HCT116 (cell line): ENCODE measurements at regions not wholly inside any gene's neighbourhood (a gene's known extent, or its start where the extent isn't known, plus 50 kb on each side); places are given as distances from the start of the nearest gene placed in this dataset.

Experiments used
- ATAC-seq: fragments of 200-7000 bp; cut with Tn5 transposase; 2 replicates; pipeline ENCODE4 v1.9.1; 2020; ENCODE audit warnings: mild to moderate bottlenecking, moderate library complexity
- BruUV-seq: library from RNA; stranded (reverse); fragments of 400-500 nt; replicated peaks from 2 replicates; lab custom pipeline; 2021; lab: Mats Ljungman, UMichigan
- CTCF ChIA-PET: fragments of 300-600 bp; sonication (Branson Sonifier 250); formaldehyde crosslinking; loops from one replicate; lab custom pipeline; 2021; ENCODE audit warnings: antibody characterized with exemption; lab: Charles Lee
- POLR2A ChIA-PET: fragments of 300-600, 350-600 bp; sonication (Branson Sonifier 250); formaldehyde crosslinking; loops from one replicate; lab custom pipeline; 2021; ENCODE audit warnings: antibody characterized with exemption; lab: Charles Lee
- RAD21 ChIA-PET, 2 experiments: fragments of 300-600 bp; sonication (Branson Sonifier 250); formaldehyde crosslinking; loops; one replicate each; lab custom pipeline; 2023; ENCODE audit warnings: low total read pairs in 2 of 2; ENCODE audit not compliant: uncharacterized antibody in 2 of 2, unreplicated experiment in 2 of 2, low non-redundant PET in 1 of 2; lab: Charles Lee
- DNase-seq: peaks from one replicate; pipeline ENCODE4 v3.0.0-alpha.2; 2010; ENCODE audit warnings: low read depth, low spot score
- H2AFZ ChIP-seq: fragments of 200-600 bp; shearing (Covaris generic), sonication (generic); 2 replicates; pipeline ENCODE4 v1.6.1; 2017; ENCODE audit warnings: low read depth, mixed run types, mixed read lengths, antibody characterized with exemption, low read length; ENCODE audit not compliant: poor library complexity, severe bottlenecking
- H3K27ac ChIP-seq: 2 replicates; pipeline ENCODE4 v1.5.1; 2012; ENCODE audit warnings: low read depth, low read length
- H3K27me3 ChIP-seq: fragments of 200-600 bp; sonication (generic); 2 replicates; pipeline ENCODE4 v1.6.1; 2016; ENCODE audit warnings: mixed run types, low read length, mixed read lengths; ENCODE audit not compliant: insufficient read depth
- H3K36me3 ChIP-seq, 2 experiments: fragments of 200-500 bp in 1 of 2; fragments of 200-600 bp in 1 of 2; sonication (Bioruptor generic) in 1 of 2; sonication (generic) in 1 of 2; 2 replicates each; pipeline versions ENCODE4 v1.5.1 to v1.6.1; 2014 to 2016; ENCODE audit warnings: low read length in 2 of 2, inconsistent platforms in 1 of 2, mixed read lengths in 1 of 2, mixed run types in 1 of 2; ENCODE audit not compliant: insufficient read depth in 2 of 2, control insufficient read depth in 1 of 2
- H3K4me1 ChIP-seq, 2 experiments: fragments of 200-600 bp in 1 of 2; sonication (generic) in 1 of 2; 2 replicates each; pipeline versions ENCODE4 v1.5.1 to v1.6.1; 2012 to 2017; ENCODE audit warnings: low read length in 2 of 2, inconsistent platforms in 1 of 2, mild to moderate bottlenecking in 1 of 2, mixed read lengths in 1 of 2, mixed run types in 1 of 2, moderate library complexity in 1 of 2; ENCODE audit not compliant: insufficient read depth in 2 of 2, control insufficient read depth in 1 of 2
- H3K4me2 ChIP-seq: fragments of 200-600 bp; sonication (generic); 2 replicates; pipeline ENCODE4 v1.6.1; 2017; ENCODE audit warnings: mixed run types, low read length, mixed read lengths
- H3K4me3 ChIP-seq, 2 experiments: fragments of 200-600 bp in 1 of 2; sonication (generic) in 1 of 2; replicated peaks in 1 of 2; 2 replicates each; pipeline ENCODE4 v1.5.1; 2011 to 2016; ENCODE audit warnings: low read length in 2 of 2, control low read depth in 1 of 2, low read depth in 1 of 2, mild to moderate bottlenecking in 1 of 2, mixed read lengths in 1 of 2, mixed run types in 1 of 2
- H3K79me2 ChIP-seq: fragments of 200-600 bp; sonication (generic); 2 replicates; pipeline ENCODE4 v1.6.1; 2017; ENCODE audit warnings: mild to moderate bottlenecking, mixed run types, low read length, moderate library complexity, mixed read lengths; ENCODE audit not compliant: insufficient read depth
- H3K9ac ChIP-seq: fragments of 200-600 bp; sonication (generic); 2 replicates; pipeline ENCODE4 v1.6.1; 2016; ENCODE audit warnings: low read length, mixed read lengths
- H3K9me2 ChIP-seq: fragments of 200-600 bp; sonication (generic), shearing (Covaris generic); 2 replicates; pipeline ENCODE4 v1.6.1; 2017; ENCODE audit warnings: mixed run types, mild to moderate bottlenecking, moderate library complexity; ENCODE audit not compliant: insufficient read depth
- H3K9me3 ChIP-seq, 2 experiments: fragments of 200-500 bp in 1 of 2; fragments of 200-600 bp in 1 of 2; sonication (Bioruptor generic) in 1 of 2; sonication (generic) in 1 of 2; 2 replicates each; pipeline ENCODE4 v1.6.1; 2014 to 2017; ENCODE audit warnings: low read length in 2 of 2, mixed read lengths in 2 of 2, inconsistent platforms in 1 of 2, low read depth in 1 of 2, mild to moderate bottlenecking in 1 of 2, mixed run types in 1 of 2, moderate library complexity in 1 of 2; ENCODE audit not compliant: control insufficient read depth in 1 of 2, insufficient read depth in 1 of 2
- H4K20me1 ChIP-seq: fragments of 200-600 bp; sonication (generic), shearing (Covaris generic); 2 replicates; pipeline ENCODE4 v1.6.1; 2017; ENCODE audit warnings: mixed run types, mild to moderate bottlenecking, moderate library complexity; ENCODE audit not compliant: insufficient read depth
- CBX3 ChIP-seq: IDR thresholded peaks from 2 replicates; pipeline ENCODE4 v1.6.1; 2012; ENCODE audit warnings: low read depth
- ELF1 ChIP-seq: IDR thresholded peaks from 2 replicates; pipeline ENCODE4 v1.6.1; 2012; ENCODE audit warnings: low read depth, borderline replicate concordance
- EZH2phosphoT487 ChIP-seq: fragments of 200-600 bp; IDR thresholded peaks from 2 replicates; pipeline ENCODE4 v1.6.1; 2018; ENCODE audit warnings: antibody characterized with exemption, borderline replicate concordance
- FOSL1 ChIP-seq: IDR thresholded peaks from 2 replicates; pipeline ENCODE4 v1.6.1; 2012; ENCODE audit warnings: low read depth
- JUND ChIP-seq: IDR thresholded peaks from 2 replicates; pipeline ENCODE4 v1.6.1; 2012
- POLR2AphosphoS5 ChIP-seq: IDR thresholded peaks from 2 replicates; pipeline ENCODE4 v1.6.1; 2011; ENCODE audit warnings: mild to moderate bottlenecking, low read depth, low read length, moderate library complexity
- RAD21 ChIP-seq: IDR thresholded peaks from 2 replicates; pipeline ENCODE4 v1.6.1; 2012; ENCODE audit warnings: low read depth, mild to moderate bottlenecking
- SP1 ChIP-seq: IDR thresholded peaks from 2 replicates; pipeline ENCODE4 v1.6.1; 2012; ENCODE audit warnings: low read depth
- SRF ChIP-seq: IDR thresholded peaks from 2 replicates; pipeline ENCODE4 v1.6.1; 2012; ENCODE audit warnings: low read depth
- TCF7L2 ChIP-seq: IDR thresholded peaks from 2 replicates; pipeline ENCODE4 v1.7.0; 2011; ENCODE audit warnings: borderline replicate concordance, inconsistent platforms; ENCODE audit not compliant: insufficient read depth, insufficient read length; ENCODE audit errors: extremely low read depth
- YY1 ChIP-seq: IDR thresholded peaks from 2 replicates; pipeline ENCODE4 v1.6.1; 2011; ENCODE audit warnings: low read length, low read depth, moderate library complexity, mild to moderate bottlenecking; ENCODE audit not compliant: insufficient replicate concordance; ENCODE audit errors: extremely low read depth
- ZNF274 ChIP-seq: fragments of 200-500 bp; sonication (Bioruptor generic); IDR thresholded peaks from 2 replicates; pipeline ENCODE4 v1.6.1; 2014; ENCODE audit warnings: mild to moderate bottlenecking, low read depth, low read length, inconsistent platforms
- intact Hi-C: fragments of 100-400 bp; cut with micrococcal nuclease; formaldehyde crosslinking; loops from 2 replicates; pipeline ENCODE4 v1.10.0; 2022
- TF ChIP-seq, protein P1 (sequence below): IDR thresholded peaks from 2 replicates; pipeline ENCODE4 v1.6.1; 2011; ENCODE audit warnings: mild to moderate bottlenecking, low read length, moderate library complexity; ENCODE audit not compliant: insufficient replicate concordance; ENCODE audit errors: extremely low read depth
- TF ChIP-seq, protein P2 (sequence below): IDR thresholded peaks from 2 replicates; pipeline ENCODE4 v1.6.1; 2012; ENCODE audit warnings: low read depth

DNA sequence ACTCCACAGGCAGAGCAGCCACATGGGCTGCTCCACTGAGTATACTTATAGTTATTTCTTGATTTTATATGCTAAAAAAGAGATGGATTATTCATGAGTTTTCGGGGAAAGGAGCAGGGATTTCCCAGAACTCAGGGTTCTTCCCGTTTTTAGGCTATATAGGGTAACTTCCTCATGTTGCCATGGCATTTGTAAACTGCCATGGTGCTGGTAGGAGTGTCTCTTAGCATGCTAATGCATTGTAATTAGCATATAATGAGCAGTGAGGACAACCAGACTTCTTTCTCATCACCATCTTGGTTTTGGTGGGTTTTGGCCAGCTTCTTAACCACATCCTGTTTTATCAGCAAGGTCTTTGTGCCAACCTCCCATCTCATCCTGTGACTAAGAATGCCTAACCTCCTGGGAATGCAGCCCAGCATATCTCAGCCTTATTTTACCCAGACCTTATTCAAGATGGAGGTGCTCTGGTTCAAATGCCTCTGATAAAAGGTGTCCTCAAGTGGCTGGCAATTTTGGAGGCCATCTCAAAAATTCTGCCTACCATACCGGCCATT lies 213.0 kb upstream of the VEGFC start:
- no peaks in the 10 kb centered on the region for H3K27me3 ChIP-seq
- no peak overlapping the region for H3K4me3 ChIP-seq
- no peaks in the 10 kb centered on the region for H4K20me1 ChIP-seq
- no peaks in the 10 kb centered on the region for H3K9me3 ChIP-seq
- no peak overlapping the region for H3K4me2 ChIP-seq
- no peaks in the 10 kb centered on the region for H3K9me2 ChIP-seq
- peaks cover 0 to 15% of the 10 kb centered on the region in 2 experiments; a peak in 2 of 4 replicates for H3K4me1 ChIP-seq
- DNase-seq (no peak), ATAC-seq (no peak)
- BruUV-seq = no TSS peak
- ChIA-PET RAD21 (no interaction called here), CTCF (no interaction called here), POLR2A (no interaction called here)
- TF ChIP-seq JUND (no peak), RAD21 (no peak), POLR2AphosphoS5 (no peak), SP1 (no peak), YY1 (no peak), FOSL1 (no peak), ZNF274 (no peak), CBX3 (no peak), ELF1 (no peak)
- no peaks in the 10 kb centered on the region for H3K36me3 ChIP-seq
- H2AFZ ChIP-seq = no peak overlapping the region
- H3K27ac ChIP-seq = no peak overlapping the region
- H3K9ac ChIP-seq = no peak overlapping the region
- intact Hi-C loops = no loop called here
- H3K79me2 ChIP-seq = no peaks in the 10 kb centered on the region

DNA sequence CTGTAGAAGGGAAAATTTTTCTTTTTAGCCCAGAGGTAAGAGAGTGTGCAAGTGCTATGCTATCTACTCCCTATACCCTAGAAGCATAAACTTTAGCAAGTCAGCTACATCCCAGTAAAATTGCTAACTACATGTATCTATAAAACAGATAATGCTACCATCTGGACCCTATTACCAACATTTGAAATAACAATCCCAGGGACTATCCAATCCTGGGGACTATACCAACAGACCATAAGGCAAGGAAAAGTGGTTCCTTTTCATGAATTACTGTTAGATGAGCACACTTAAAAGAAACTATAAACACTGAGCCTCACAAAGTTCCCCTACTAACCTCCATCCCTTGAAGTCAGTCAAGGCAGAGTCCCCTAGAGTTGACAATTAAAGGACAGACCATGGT lies 213.6 kb upstream of the VEGFC start:
- H3K27me3 ChIP-seq = no peaks in the 10 kb centered on the region
- no peak for DNase-seq
- H3K9me3 ChIP-seq = no peaks in the 10 kb centered on the region
- no peak overlapping the region for H3K4me3 ChIP-seq
- BruUV-seq = no TSS peak
- no peak overlapping the region for H3K4me2 ChIP-seq
- H4K20me1 ChIP-seq = no peaks in the 10 kb centered on the region
- ChIA-PET RAD21 (no interaction called here), POLR2A (no interaction called here), CTCF (no interaction called here)
- no peak for ATAC-seq
- no peak overlapping the region for H2AFZ ChIP-seq
- intact Hi-C loops = no loop called here
- H3K36me3 ChIP-seq = no peaks in the 10 kb centered on the region
- no peak overlapping the region for H3K27ac ChIP-seq
- no peak for TF ChIP-seq CBX3
- no peak for TF ChIP-seq SRF
- TF ChIP-seq, protein P1, sequence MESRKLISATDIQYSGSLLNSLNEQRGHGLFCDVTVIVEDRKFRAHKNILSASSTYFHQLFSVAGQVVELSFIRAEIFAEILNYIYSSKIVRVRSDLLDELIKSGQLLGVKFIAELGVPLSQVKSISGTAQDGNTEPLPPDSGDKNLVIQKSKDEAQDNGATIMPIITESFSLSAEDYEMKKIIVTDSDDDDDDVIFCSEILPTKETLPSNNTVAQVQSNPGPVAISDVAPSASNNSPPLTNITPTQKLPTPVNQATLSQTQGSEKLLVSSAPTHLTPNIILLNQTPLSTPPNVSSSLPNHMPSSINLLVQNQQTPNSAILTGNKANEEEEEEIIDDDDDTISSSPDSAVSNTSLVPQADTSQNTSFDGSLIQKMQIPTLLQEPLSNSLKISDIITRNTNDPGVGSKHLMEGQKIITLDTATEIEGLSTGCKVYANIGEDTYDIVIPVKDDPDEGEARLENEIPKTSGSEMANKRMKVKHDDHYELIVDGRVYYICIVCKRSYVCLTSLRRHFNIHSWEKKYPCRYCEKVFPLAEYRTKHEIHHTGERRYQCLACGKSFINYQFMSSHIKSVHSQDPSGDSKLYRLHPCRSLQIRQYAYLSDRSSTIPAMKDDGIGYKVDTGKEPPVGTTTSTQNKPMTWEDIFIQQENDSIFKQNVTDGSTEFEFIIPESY = no peak
- no peak for TF ChIP-seq JUND
- no peak for TF ChIP-seq ELF1
- TF ChIP-seq FOSL1 = no peak
- TF ChIP-seq EZH2phosphoT487 = no peak
- TF ChIP-seq TCF7L2 = no peak
- no peak for TF ChIP-seq ZNF274
- TF ChIP-seq, protein P2, sequence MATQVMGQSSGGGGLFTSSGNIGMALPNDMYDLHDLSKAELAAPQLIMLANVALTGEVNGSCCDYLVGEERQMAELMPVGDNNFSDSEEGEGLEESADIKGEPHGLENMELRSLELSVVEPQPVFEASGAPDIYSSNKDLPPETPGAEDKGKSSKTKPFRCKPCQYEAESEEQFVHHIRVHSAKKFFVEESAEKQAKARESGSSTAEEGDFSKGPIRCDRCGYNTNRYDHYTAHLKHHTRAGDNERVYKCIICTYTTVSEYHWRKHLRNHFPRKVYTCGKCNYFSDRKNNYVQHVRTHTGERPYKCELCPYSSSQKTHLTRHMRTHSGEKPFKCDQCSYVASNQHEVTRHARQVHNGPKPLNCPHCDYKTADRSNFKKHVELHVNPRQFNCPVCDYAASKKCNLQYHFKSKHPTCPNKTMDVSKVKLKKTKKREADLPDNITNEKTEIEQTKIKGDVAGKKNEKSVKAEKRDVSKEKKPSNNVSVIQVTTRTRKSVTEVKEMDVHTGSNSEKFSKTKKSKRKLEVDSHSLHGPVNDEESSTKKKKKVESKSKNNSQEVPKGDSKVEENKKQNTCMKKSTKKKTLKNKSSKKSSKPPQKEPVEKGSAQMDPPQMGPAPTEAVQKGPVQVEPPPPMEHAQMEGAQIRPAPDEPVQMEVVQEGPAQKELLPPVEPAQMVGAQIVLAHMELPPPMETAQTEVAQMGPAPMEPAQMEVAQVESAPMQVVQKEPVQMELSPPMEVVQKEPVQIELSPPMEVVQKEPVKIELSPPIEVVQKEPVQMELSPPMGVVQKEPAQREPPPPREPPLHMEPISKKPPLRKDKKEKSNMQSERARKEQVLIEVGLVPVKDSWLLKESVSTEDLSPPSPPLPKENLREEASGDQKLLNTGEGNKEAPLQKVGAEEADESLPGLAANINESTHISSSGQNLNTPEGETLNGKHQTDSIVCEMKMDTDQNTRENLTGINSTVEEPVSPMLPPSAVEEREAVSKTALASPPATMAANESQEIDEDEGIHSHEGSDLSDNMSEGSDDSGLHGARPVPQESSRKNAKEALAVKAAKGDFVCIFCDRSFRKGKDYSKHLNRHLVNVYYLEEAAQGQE = no peak
- peaks cover 0 to 12% of the 10 kb centered on the region in 2 experiments; a peak in 2 of 4 replicates for H3K4me1 ChIP-seq
- no peaks in the 10 kb centered on the region for H3K9me2 ChIP-seq
- no peak overlapping the region for H3K9ac ChIP-seq
- no peaks in the 10 kb centered on the region for H3K79me2 ChIP-seq
